ENCODE measurements at regions not wholly inside any gene's neighbourhood (a gene's known extent, or its start where the extent isn't known, plus 50 kb on each side); places are given as distances from the start of the nearest gene placed in this dataset.

DNA sequence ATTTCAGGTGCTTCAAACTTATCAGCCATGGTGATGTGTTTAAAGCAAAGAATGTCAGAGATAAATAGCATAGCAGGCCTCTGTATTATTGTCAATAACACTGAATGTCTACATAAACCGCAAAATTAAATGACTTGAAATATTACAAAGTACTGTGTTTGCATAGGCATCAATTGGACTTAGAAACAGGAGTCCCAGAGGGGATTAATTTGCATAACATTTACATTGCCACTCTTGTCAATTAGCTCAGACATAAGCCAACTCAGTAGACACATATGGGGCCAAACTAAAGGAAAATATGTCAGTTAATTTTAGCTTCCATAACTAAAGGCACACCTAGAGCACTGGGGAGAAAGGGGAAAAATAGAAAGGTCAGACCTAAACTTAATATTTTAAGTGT lies 814.5 kb upstream of the NEGR1 start:
- no peak for TF ChIP-seq CTCF (IDR thresholded peaks at IDR 0.05)
- no peak for TF ChIP-seq POLR2A (IDR thresholded peaks at IDR 0.05)
- TF ChIP-seq POLR2AphosphoS5 (IDR thresholded peaks at IDR 0.05): no peak
- TF ChIP-seq EP300 (IDR thresholded peaks at IDR 0.05): no peak
